ENCODE measurements at regions not wholly inside any gene's neighbourhood (a gene's known extent, or its start where the extent isn't known, plus 50 kb on each side); places are given as distances from the start of the nearest gene placed in this dataset.
"Not testable (repeated sequence)": the region's sequence is repeated elsewhere in the genome, so short reads cannot be mapped to it uniquely, and the experiment has no call there.

- POLR2A ChIA-PET (ENCODE audit: partially characterized antibody); H3K36me3 ChIP-seq (ENCODE audit: insufficient read depth, low read length); H3K27ac Mint-ChIP-seq; H3K9me3 Mint-ChIP-seq; H3K36me3 Mint-ChIP-seq; CTCF ChIA-PET (ENCODE audit: partially characterized antibody); H3K4me1 ChIP-seq (ENCODE audit: insufficient read depth, low read length); H3K27me3 ChIP-seq (ENCODE audit: insufficient read depth, low read length); H3K27me3 Mint-ChIP-seq; H3K4me1 Mint-ChIP-seq; H3K4me3 ChIP-seq (ENCODE audit: low read length in 2 of 2); DNase-seq; intact Hi-C loops (cut with micrococcal nuclease); H3K4me3 Mint-ChIP-seq; H3K27ac ChIP-seq (ENCODE audit: low read depth, low read length); H3K9me3 ChIP-seq (ENCODE audit: control insufficient read depth in 1 of 2, low read length in 2 of 2): not testable (repeated sequence)
Observed at GRCh38 chr2:150667039-150667438, 179.6 kb upstream of the RND3 start.

- CTCF ChIA-PET (ENCODE audit: partially characterized antibody) = no interaction called here
- Histone ChIP-seq H3K27ac (ENCODE audit: low read depth, low read length) (no peak overlapping the region), H3K36me3 (ENCODE audit: insufficient read depth, low read length) (no peaks in the 10 kb centered on the region), H3K9me3 (ENCODE audit: control insufficient read depth in 1 of 2, low read length in 2 of 2) (no peaks in the 10 kb centered on the region), H3K27me3 (ENCODE audit: insufficient read depth, low read length) (no peaks in the 10 kb centered on the region), H3K4me1 (ENCODE audit: insufficient read depth, low read length) (no peaks in the 10 kb centered on the region), H3K4me3 (ENCODE audit: low read length in 2 of 2) (no peak overlapping the region)
- Mint-ChIP-seq H3K4me1 (no peaks in the 10 kb centered on the region), H3K27me3 (no peaks in the 10 kb centered on the region), H3K36me3 (no peaks in the 10 kb centered on the region), H3K4me3 (no peak overlapping the region), H3K27ac (no peak overlapping the region), H3K9me3 (peaks cover 1 to 26% (median 18%) of the 10 kb centered on the region in 8 donors)
- DNase-seq = no peak
- intact Hi-C loops (cut with micrococcal nuclease) = no loop called here
- POLR2A ChIA-PET (ENCODE audit: partially characterized antibody) = no interaction called here
Observed at GRCh38 chr2:150663143-150663542, 175.7 kb upstream of the RND3 start.

GRCh38 chr2:150656002-150656401, 168.5 kb upstream of the RND3 start:
- Histone ChIP-seq H3K9me3 (ENCODE audit: control insufficient read depth in 1 of 2, low read length in 2 of 2) (no peaks in the 10 kb centered on the region), H3K4me1 (ENCODE audit: insufficient read depth, low read length) (no peaks in the 10 kb centered on the region), H3K4me3 (ENCODE audit: low read length in 2 of 2) (no peak overlapping the region), H3K36me3 (ENCODE audit: insufficient read depth, low read length) (no peaks in the 10 kb centered on the region), H3K27me3 (ENCODE audit: insufficient read depth, low read length) (no peaks in the 10 kb centered on the region), H3K27ac (ENCODE audit: low read depth, low read length) (no peak overlapping the region)
- no peak overlapping the region for H3K27ac Mint-ChIP-seq
- no peaks in the 10 kb centered on the region for H3K36me3 Mint-ChIP-seq
- POLR2A ChIA-PET (ENCODE audit: partially characterized antibody) = no interaction called here
- CTCF ChIA-PET (ENCODE audit: partially characterized antibody) = no interaction called here
- H3K4me1 Mint-ChIP-seq = no peaks in the 10 kb centered on the region
- no peaks in the 10 kb centered on the region for H3K27me3 Mint-ChIP-seq
- peaks cover 0 to 10% (median 6%) of the 10 kb centered on the region in 8 donors for H3K9me3 Mint-ChIP-seq
- intact Hi-C loops (cut with micrococcal nuclease) = no loop called here
- no peak overlapping the region for H3K4me3 Mint-ChIP-seq
- no peak for DNase-seq

- no peaks in the 10 kb centered on the region for H3K4me1 ChIP-seq (ENCODE audit: insufficient read depth, low read length)
- Mint-ChIP-seq H3K36me3 (no peaks in the 10 kb centered on the region), H3K9me3 (peaks cover 0 to 8% (median under 1%) of the 10 kb centered on the region in 8 donors), H3K27ac (no peak overlapping the region), H3K4me1 (no peaks in the 10 kb centered on the region), H3K27me3 (no peaks in the 10 kb centered on the region), H3K4me3 (no peak overlapping the region)
- H3K27me3 ChIP-seq (ENCODE audit: insufficient read depth, low read length) = no peaks in the 10 kb centered on the region
- H3K27ac ChIP-seq (ENCODE audit: low read depth, low read length) = no peak overlapping the region
- H3K36me3 ChIP-seq (ENCODE audit: insufficient read depth, low read length) = no peaks in the 10 kb centered on the region
- no peak overlapping the region for H3K4me3 ChIP-seq (ENCODE audit: low read length in 2 of 2)
- DNase-seq = no peak
- POLR2A ChIA-PET (ENCODE audit: partially characterized antibody) = no interaction called here
- H3K9me3 ChIP-seq (ENCODE audit: control insufficient read depth in 1 of 2, low read length in 2 of 2) = no peaks in the 10 kb centered on the region
- CTCF ChIA-PET (ENCODE audit: partially characterized antibody) = no interaction called here
- intact Hi-C loops (cut with micrococcal nuclease) = no loop called here
Observed at GRCh38 chr2:150653351-150653750, 165.9 kb upstream of the RND3 start.

- Histone ChIP-seq H3K27ac (ENCODE audit: low read depth, low read length) (no peak overlapping the region), H3K36me3 (ENCODE audit: insufficient read depth, low read length) (no peaks in the 10 kb centered on the region), H3K27me3 (ENCODE audit: insufficient read depth, low read length) (no peaks in the 10 kb centered on the region), H3K4me3 (ENCODE audit: low read length in 2 of 2) (no peak overlapping the region), H3K4me1 (ENCODE audit: insufficient read depth, low read length) (no peaks in the 10 kb centered on the region), H3K9me3 (ENCODE audit: control insufficient read depth in 1 of 2, low read length in 2 of 2) (no peaks in the 10 kb centered on the region)
- ChIA-PET POLR2A (ENCODE audit: partially characterized antibody) (no interaction called here), CTCF (ENCODE audit: partially characterized antibody) (interaction anchor here (0.5 kb wide), 1 partner anchor 46 kb away, joined by 3 read pairs; no protein-coding TSS in a partner anchor)
- DNase-seq = no peak
- no peak overlapping the region for H3K27ac Mint-ChIP-seq
- no peaks in the 10 kb centered on the region for H3K4me1 Mint-ChIP-seq
- intact Hi-C loops (cut with micrococcal nuclease) = no loop called here
- peaks cover 0 to 2% (median 0%) of the 10 kb centered on the region in 8 donors for H3K9me3 Mint-ChIP-seq
- H3K27me3 Mint-ChIP-seq = no peaks in the 10 kb centered on the region
- no peaks in the 10 kb centered on the region for H3K36me3 Mint-ChIP-seq
- peak overlapping the region in 1 of 8 donors; percentile 12 for H3K4me3 Mint-ChIP-seq
Observed at GRCh38 chr2:150647943-150648342, 160.5 kb upstream of the RND3 start.

GRCh38 chr2:150646746-150647145, 159.3 kb upstream of the RND3 start:
- Mint-ChIP-seq H3K9me3 (no peaks in the 10 kb centered on the region), H3K27me3 (no peaks in the 10 kb centered on the region), H3K27ac (no peak overlapping the region), H3K4me1 (no peaks in the 10 kb centered on the region), H3K4me3 (no peak overlapping the region), H3K36me3 (no peaks in the 10 kb centered on the region)
- Histone ChIP-seq H3K36me3 (ENCODE audit: insufficient read depth, low read length) (no peaks in the 10 kb centered on the region), H3K4me3 (ENCODE audit: low read length in 2 of 2) (no peak overlapping the region), H3K27me3 (ENCODE audit: insufficient read depth, low read length) (no peaks in the 10 kb centered on the region), H3K4me1 (ENCODE audit: insufficient read depth, low read length) (no peaks in the 10 kb centered on the region), H3K27ac (ENCODE audit: low read depth, low read length) (no peak overlapping the region), H3K9me3 (ENCODE audit: control insufficient read depth in 1 of 2, low read length in 2 of 2) (no peaks in the 10 kb centered on the region)
- DNase-seq = no peak
- ChIA-PET CTCF (ENCODE audit: partially characterized antibody) (no interaction called here), POLR2A (ENCODE audit: partially characterized antibody) (no interaction called here)
- intact Hi-C loops (cut with micrococcal nuclease) = no loop called here

- Mint-ChIP-seq H3K9me3 (no peaks in the 10 kb centered on the region), H3K27ac (no peak overlapping the region), H3K27me3 (no peaks in the 10 kb centered on the region), H3K4me1 (no peaks in the 10 kb centered on the region), H3K4me3 (no peak overlapping the region), H3K36me3 (no peaks in the 10 kb centered on the region)
- H3K36me3 ChIP-seq (ENCODE audit: insufficient read depth, low read length) = no peaks in the 10 kb centered on the region
- DNase-seq = no peak
- no peaks in the 10 kb centered on the region for H3K9me3 ChIP-seq (ENCODE audit: control insufficient read depth in 1 of 2, low read length in 2 of 2)
- no peak overlapping the region for H3K27ac ChIP-seq (ENCODE audit: low read depth, low read length)
- POLR2A ChIA-PET (ENCODE audit: partially characterized antibody) = no interaction called here
- no peaks in the 10 kb centered on the region for H3K4me1 ChIP-seq (ENCODE audit: insufficient read depth, low read length)
- no peak overlapping the region for H3K4me3 ChIP-seq (ENCODE audit: low read length in 2 of 2)
- CTCF ChIA-PET (ENCODE audit: partially characterized antibody) = no interaction called here
- no peaks in the 10 kb centered on the region for H3K27me3 ChIP-seq (ENCODE audit: insufficient read depth, low read length)
- intact Hi-C loops (cut with micrococcal nuclease) = no loop called here
Observed at GRCh38 chr2:150644298-150645067, 157.0 kb upstream of the RND3 start.

Measured in CD4-positive, alpha-beta memory T cell (primary cell).